Kidney (tissue), 13 donors: ENCODE measurements at regions not wholly inside any gene's neighbourhood (a gene's known extent, or its start where the extent isn't known, plus 50 kb on each side); places are given as distances from the start of the nearest gene placed in this dataset.

ENCODE experiments used
- DNase-seq, 5 donors: peaks; one replicate each; pipeline ENCODE4 v3.0.0-alpha.2; 2013 to 2020
- FAIRE-seq: peaks from 2 replicates; lab custom pipeline; 2012; peaks lifted over from hg19 to GRCh38; lab: Jason Lieb, UNC
- H3K27ac ChIP-seq, 2 donors: one replicate each; pipeline ENCODE4 v1.7.0; 2013; ENCODE audit warnings: low read depth in 2 of 2, low read length in 2 of 2, inconsistent platforms in 1 of 2
- H3K27me3 ChIP-seq: one replicate; pipeline ENCODE4 v1.7.1; 2013; ENCODE audit warnings: low read length, inconsistent platforms; ENCODE audit not compliant: control insufficient read depth, insufficient read depth
- H3K36me3 ChIP-seq, 3 donors: one replicate each; pipeline versions ENCODE4 v1.7.0 to v1.7.1; 2013; ENCODE audit warnings: low read length in 3 of 3, control low read depth in 1 of 3, inconsistent platforms in 1 of 3; ENCODE audit not compliant: insufficient read depth in 3 of 3, control insufficient read depth in 2 of 3
- H3K4me1 ChIP-seq, 3 donors: one replicate each; pipeline versions ENCODE4 v1.7.0 to v1.7.1; 2013; ENCODE audit warnings: low read length in 3 of 3, inconsistent platforms in 1 of 3, low read depth in 1 of 3; ENCODE audit not compliant: control insufficient read depth in 2 of 3, insufficient read depth in 2 of 3
- H3K4me3 ChIP-seq, 3 donors: one replicate each; pipeline versions ENCODE4 v1.7.0 to v1.8.1; 2013; ENCODE audit warnings: low read length in 3 of 3, control low read depth in 1 of 3, inconsistent platforms in 1 of 3
- H3K9ac ChIP-seq, 3 donors: one replicate each; pipeline versions ENCODE4 v1.7.0 to v1.7.1; 2013; ENCODE audit warnings: low read length in 3 of 3, control low read depth in 1 of 3, inconsistent platforms in 1 of 3
- H3K9me3 ChIP-seq, 3 donors: one replicate each; pipeline versions ENCODE4 v1.7.0 to v1.7.1; 2013; ENCODE audit warnings: low read length in 3 of 3, control low read depth in 1 of 3, inconsistent platforms in 1 of 3; ENCODE audit not compliant: control insufficient read depth in 2 of 3, insufficient read depth in 1 of 3
- intact Hi-C: fragments of 100-400 bp; cut with DNase I; formaldehyde crosslinking; loops from one replicate; pipeline ENCODE4 v1.11.1; 2022
- TF ChIP-seq, protein P1 (sequence below): IDR thresholded peaks from 3 replicates; pipeline ENCODE4 v1.5.1; 2012; ENCODE audit warnings: mild to moderate bottlenecking, moderate library complexity, borderline replicate concordance; ENCODE audit not compliant: insufficient read depth; ENCODE audit errors: extremely low read depth
- donor health status: control.
- donor health status: control.
- donor health status: control.
- donor health status: control.
- donor health status: control.
- donor health status: DM: yes; HTN: yes; CAD: no.
- donor health status: Normal renal cell carcinoma (clear cell type).

DNA sequence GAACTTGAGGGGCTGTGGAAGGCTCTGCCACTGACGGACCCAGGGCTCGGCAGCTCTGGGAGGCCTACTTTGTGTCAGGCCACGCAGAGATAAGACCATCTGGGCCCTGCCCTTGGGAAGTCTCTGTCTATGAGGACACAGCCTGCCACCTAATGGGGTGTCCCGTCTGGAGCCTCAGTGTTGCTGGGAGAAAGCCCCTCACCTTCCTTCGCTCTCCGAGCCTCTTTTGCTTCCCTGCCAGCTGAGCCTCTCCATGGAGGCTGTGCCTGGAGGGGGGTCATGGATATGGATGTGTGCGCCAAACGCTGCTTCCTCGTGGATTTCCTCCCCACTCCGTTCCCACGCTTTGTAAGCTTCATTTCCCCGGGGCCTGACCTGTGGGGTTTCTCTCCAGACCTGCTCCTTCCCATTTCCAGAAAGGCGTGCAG lies 228.8 kb downstream of the SEC14L1 start:
- H3K9ac ChIP-seq = no peak overlapping the region
- no peak overlapping the region for H3K4me3 ChIP-seq
- peak in 2 of 5 donors; percentile 32 to 34 for DNase-seq
- no peaks in the 10 kb centered on the region for H3K9me3 ChIP-seq
- H3K27ac ChIP-seq = no peak overlapping the region
- TF ChIP-seq, protein P1, sequence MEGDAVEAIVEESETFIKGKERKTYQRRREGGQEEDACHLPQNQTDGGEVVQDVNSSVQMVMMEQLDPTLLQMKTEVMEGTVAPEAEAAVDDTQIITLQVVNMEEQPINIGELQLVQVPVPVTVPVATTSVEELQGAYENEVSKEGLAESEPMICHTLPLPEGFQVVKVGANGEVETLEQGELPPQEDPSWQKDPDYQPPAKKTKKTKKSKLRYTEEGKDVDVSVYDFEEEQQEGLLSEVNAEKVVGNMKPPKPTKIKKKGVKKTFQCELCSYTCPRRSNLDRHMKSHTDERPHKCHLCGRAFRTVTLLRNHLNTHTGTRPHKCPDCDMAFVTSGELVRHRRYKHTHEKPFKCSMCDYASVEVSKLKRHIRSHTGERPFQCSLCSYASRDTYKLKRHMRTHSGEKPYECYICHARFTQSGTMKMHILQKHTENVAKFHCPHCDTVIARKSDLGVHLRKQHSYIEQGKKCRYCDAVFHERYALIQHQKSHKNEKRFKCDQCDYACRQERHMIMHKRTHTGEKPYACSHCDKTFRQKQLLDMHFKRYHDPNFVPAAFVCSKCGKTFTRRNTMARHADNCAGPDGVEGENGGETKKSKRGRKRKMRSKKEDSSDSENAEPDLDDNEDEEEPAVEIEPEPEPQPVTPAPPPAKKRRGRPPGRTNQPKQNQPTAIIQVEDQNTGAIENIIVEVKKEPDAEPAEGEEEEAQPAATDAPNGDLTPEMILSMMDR = no peak
- no peak for FAIRE-seq
- H3K4me1 ChIP-seq = peaks cover 0 to 40% (median 32%) of the 10 kb centered on the region in 3 donors
- intact Hi-C loops = no loop called here
- no peaks in the 10 kb centered on the region for H3K36me3 ChIP-seq
- no peaks in the 10 kb centered on the region for H3K27me3 ChIP-seq

DNA sequence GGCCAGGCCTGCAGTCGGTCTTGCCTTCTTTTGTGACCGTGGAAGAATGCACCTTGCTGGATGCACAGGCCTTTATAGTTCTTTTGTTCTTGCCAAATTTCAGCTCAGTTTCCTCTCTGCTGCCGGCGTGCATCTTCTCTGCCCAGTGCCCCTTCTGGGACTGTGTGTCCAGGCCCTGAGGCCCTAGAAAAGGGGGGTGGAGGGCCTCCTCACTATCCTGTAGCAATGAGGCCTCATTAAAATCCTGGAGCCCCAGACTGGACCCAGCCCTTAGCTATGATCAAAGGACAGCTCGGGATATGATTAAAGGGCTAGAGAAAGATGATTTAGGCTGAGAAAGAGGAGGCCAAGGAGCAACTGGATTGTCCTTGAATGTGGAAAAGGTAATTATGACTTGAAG lies 229.8 kb downstream of the SEC14L1 start:
- TF ChIP-seq, protein P1 = no peak
- DNase-seq (peak in 2 of 5 donors; percentile 38 to 51), FAIRE-seq (no peak)
- H3K9ac ChIP-seq = no peak overlapping the region
- H3K9me3 ChIP-seq = no peaks in the 10 kb centered on the region
- no peaks in the 10 kb centered on the region for H3K27me3 ChIP-seq
- intact Hi-C loops = no loop called here
- no peak overlapping the region for H3K4me3 ChIP-seq
- H3K36me3 ChIP-seq = no peaks in the 10 kb centered on the region
- no peak overlapping the region for H3K27ac ChIP-seq
- H3K4me1 ChIP-seq = peaks cover 2 to 43% (median 35%) of the 10 kb centered on the region in 3 donors

DNA sequence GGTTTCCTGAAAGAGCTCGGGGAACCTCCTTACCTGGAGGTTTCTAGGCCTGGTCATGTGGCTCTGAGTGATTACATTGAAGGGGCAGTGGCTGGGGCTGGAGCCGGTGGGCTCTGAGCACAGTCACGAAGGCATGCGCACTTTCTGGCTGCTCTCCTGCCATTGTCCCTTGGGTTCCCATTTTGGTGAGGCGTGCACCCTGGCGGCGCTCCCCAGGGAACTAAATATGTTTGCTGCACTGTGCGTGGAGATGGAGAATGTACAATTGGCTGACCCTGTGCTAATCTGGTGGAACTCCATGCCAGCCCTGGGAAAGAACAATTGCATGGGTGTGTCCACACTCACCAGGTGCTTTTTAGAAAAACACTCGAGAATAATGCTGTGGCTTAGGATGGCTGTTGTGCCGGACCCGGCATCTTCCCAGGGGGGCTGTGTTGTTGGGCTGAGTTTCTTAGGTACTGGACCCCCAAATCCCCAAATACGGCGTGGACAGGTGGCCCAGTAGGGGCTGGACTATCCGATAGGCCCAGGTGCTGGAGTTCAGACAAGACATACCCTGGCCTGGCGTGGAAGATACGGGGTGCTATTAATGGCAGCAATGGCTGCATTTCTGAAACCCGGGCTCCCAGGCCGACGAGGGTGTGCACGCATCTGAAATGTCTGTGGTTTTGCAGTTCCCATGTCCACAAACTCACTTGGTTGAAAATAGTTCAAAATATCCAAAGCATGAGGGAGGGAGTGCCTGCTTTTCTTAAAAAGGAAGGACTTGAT lies 230.5 kb downstream of the SEC14L1 start:
- intact Hi-C loops = no loop called here
- Histone ChIP-seq H3K9me3 (no peaks in the 10 kb centered on the region), H3K27ac (no peak overlapping the region), H3K9ac (no peak overlapping the region), H3K4me1 (peaks cover 6 to 44% (median 32%) of the 10 kb centered on the region in 3 donors), H3K4me3 (no peak overlapping the region), H3K27me3 (no peaks in the 10 kb centered on the region), H3K36me3 (no peaks in the 10 kb centered on the region)
- FAIRE-seq = no peak
- peak in 2 of 5 donors; percentile 39 to 62 for DNase-seq
- TF ChIP-seq, protein P1 = no peak
